Amygdala (tissue), 56 donors: ENCODE measurements at regions not wholly inside any gene's neighbourhood (a gene's known extent, or its start where the extent isn't known, plus 50 kb on each side); places are given as distances from the start of the nearest gene placed in this dataset.
"Not testable (repeated sequence)": the region's sequence is repeated elsewhere in the genome, so short reads cannot be mapped to it uniquely, and the experiment has no call there.

ENCODE experiments used
- DNase-seq, 56 donors: peaks; one replicate each; lab custom pipeline; 2025; lab: John Stamatoyannopoulos, UW

- DNase-seq: no peak
Observed at GRCh38 chr14:58972233-58973017, 216.0 kb upstream of the DAAM1 start.

GRCh38 chr14:58977366-58977765 is 211.1 kb upstream of the DAAM1 start:
- no peak for DNase-seq

GRCh38 chr14:58978343-58978742 is 210.1 kb upstream of the DAAM1 start:
- no peak for DNase-seq

- DNase-seq: no peak
Observed at GRCh38 chr14:58979325-58979724, 209.1 kb upstream of the DAAM1 start.

GRCh38 chr14:58981840-58982239 is 206.6 kb upstream of the DAAM1 start:
- no peak for DNase-seq

- no peak for DNase-seq
Observed at GRCh38 chr14:58985786-58986185, 202.7 kb upstream of the DAAM1 start.

GRCh38 chr14:58987591-58987990 is 200.9 kb upstream of the DAAM1 start:
- no peak for DNase-seq

- DNase-seq: no peak
Observed at GRCh38 chr14:58992935-58993334, 195.5 kb upstream of the DAAM1 start.

- no peak for DNase-seq
Observed at GRCh38 chr14:58994130-58994529, 194.3 kb upstream of the DAAM1 start.

- no peak for DNase-seq
Observed at GRCh38 chr14:59004012-59004411, 184.5 kb upstream of the DAAM1 start.

GRCh38 chr14:59006179-59006578 is 182.3 kb upstream of the DAAM1 start:
- DNase-seq: not testable (repeated sequence)

- no peak for DNase-seq
Observed at GRCh38 chr14:59009967-59010366, 178.5 kb upstream of the DAAM1 start.

GRCh38 chr14:59013672-59014298 is 174.7 kb upstream of the DAAM1 start:
- no peak for DNase-seq

GRCh38 chr14:59015482-59015881 is 173.0 kb upstream of the DAAM1 start:
- DNase-seq: no peak

- DNase-seq: no peak
Observed at GRCh38 chr14:59017285-59017965, 171.0 kb upstream of the DAAM1 start.

- DNase-seq: no peak
Observed at GRCh38 chr14:59018460-59018859, 170.0 kb upstream of the DAAM1 start.

- DNase-seq: no peak
Observed at GRCh38 chr14:59018978-59019377, 169.5 kb upstream of the DAAM1 start.

GRCh38 chr14:59020382-59020781 is 168.1 kb upstream of the DAAM1 start:
- DNase-seq: no peak

- DNase-seq: no peak
Observed at GRCh38 chr14:59022144-59022543, 166.3 kb upstream of the DAAM1 start.

GRCh38 chr14:59026081-59026480 is 162.4 kb upstream of the DAAM1 start:
- DNase-seq: no peak

- DNase-seq: not testable (repeated sequence)
Observed at GRCh38 chr14:59026640-59027039, 161.8 kb upstream of the DAAM1 start.
